ENCODE measurements at regions not wholly inside any gene's neighbourhood (a gene's known extent, or its start where the extent isn't known, plus 50 kb on each side); places are given as distances from the start of the nearest gene placed in this dataset.

- POLR2A ChIA-PET = no interaction called here
- no peak for DNase-seq (ENCODE audit: extremely low spot score)
- TF ChIP-seq CTCF (IDR thresholded peaks at IDR 0.05; ENCODE audit: control extremely low read depth, extremely low read depth, low read depth, missing control alignments) = no peak
- CTCF ChIA-PET = interaction anchor here (1.2 to 1.5 kb wide), 2 partner anchors 10 to 36 kb away, joined by 3 read pairs; no protein-coding TSS in a partner anchor
Observed at GRCh38 chr14:25943329-25943728, 654.5 kb downstream of the NOVA1 start.

- ChIA-PET POLR2A (no interaction called here), CTCF (interaction anchor here (1.5 kb wide), 1 partner anchor 34 kb away, joined by 3 read pairs; no protein-coding TSS in a partner anchor)
- TF ChIP-seq CTCF (IDR thresholded peaks at IDR 0.05; ENCODE audit: control extremely low read depth, extremely low read depth, low read depth, missing control alignments) = no peak
- DNase-seq (ENCODE audit: extremely low spot score) = no peak
Observed at GRCh38 chr14:25942090-25942489, 655.7 kb downstream of the NOVA1 start.

- ChIA-PET CTCF (no interaction called here), POLR2A (no interaction called here)
- DNase-seq (ENCODE audit: extremely low spot score) = no peak
- no peak for TF ChIP-seq CTCF (IDR thresholded peaks at IDR 0.05; ENCODE audit: control extremely low read depth, extremely low read depth, low read depth, missing control alignments)
Observed at GRCh38 chr14:25933731-25934130, 664.1 kb downstream of the NOVA1 start.

GRCh38 chr14:25929881-25930615 is 667.8 kb downstream of the NOVA1 start:
- POLR2A ChIA-PET = no interaction called here
- TF ChIP-seq CTCF (IDR thresholded peaks at IDR 0.05; ENCODE audit: control extremely low read depth, extremely low read depth, low read depth, missing control alignments) = no peak
- CTCF ChIA-PET = interaction anchor here (1.9 kb wide), 1 partner anchor 8 kb away, joined by 4 read pairs; no protein-coding TSS in a partner anchor
- no peak for DNase-seq (ENCODE audit: extremely low spot score)

- CTCF ChIA-PET = no interaction called here
- POLR2A ChIA-PET = no interaction called here
- DNase-seq (ENCODE audit: extremely low spot score) = no peak
- TF ChIP-seq CTCF (IDR thresholded peaks at IDR 0.05; ENCODE audit: control extremely low read depth, extremely low read depth, low read depth, missing control alignments) = no peak
Observed at GRCh38 chr14:25911831-25912230, 686.0 kb downstream of the NOVA1 start.

GRCh38 chr14:25909045-25909747 is 688.6 kb downstream of the NOVA1 start:
- CTCF ChIA-PET = no interaction called here
- POLR2A ChIA-PET = no interaction called here
- DNase-seq (ENCODE audit: extremely low spot score) = no peak
- no peak for TF ChIP-seq CTCF (IDR thresholded peaks at IDR 0.05; ENCODE audit: control extremely low read depth, extremely low read depth, low read depth, missing control alignments)
